Colonic mucosa (tissue), 4 donors: ENCODE measurements at regions not wholly inside any gene's neighbourhood (a gene's known extent, or its start where the extent isn't known, plus 50 kb on each side); places are given as distances from the start of the nearest gene placed in this dataset.

ENCODE experiments used
- DNase-seq: peaks from one replicate; pipeline ENCODE4 v3.0.0-alpha.2; 2020
- H3K27ac ChIP-seq: fragments of 200-600 bp; one replicate; pipeline ENCODE4 v1.8.0; 2021
- H3K27me3 ChIP-seq: fragments of 200-600 bp; one replicate; pipeline ENCODE4 v1.8.0; 2021
- H3K36me3 ChIP-seq: fragments of 200-600 bp; one replicate; pipeline ENCODE4 v1.8.0; 2021
- H3K4me1 ChIP-seq: fragments of 200-600 bp; one replicate; pipeline ENCODE4 v1.8.0; 2021; ENCODE audit warnings: mild to moderate bottlenecking
- H3K4me3 ChIP-seq: fragments of 200-600 bp; one replicate; pipeline ENCODE4 v1.8.0; 2021
- H3K9ac ChIP-seq, 2 donors: one replicate each; pipeline ENCODE4 v1.7.0; 2013; ENCODE audit warnings: control low read depth in 2 of 2, low read depth in 2 of 2, low read length in 2 of 2
- H3K9me3 ChIP-seq: fragments of 200-600 bp; one replicate; pipeline ENCODE4 v1.8.0; 2021
- intact Hi-C: fragments of 100-400 bp; cut with DNase I; formaldehyde crosslinking; loops from one replicate; pipeline ENCODE4 v1.14.1; 2022
- TF ChIP-seq, protein P1 (sequence below): fragments of 200-600 bp; IDR thresholded peaks from one replicate; pipeline ENCODE4 v1.8.0; 2022; ENCODE audit warnings: antibody characterized with exemption, mild to moderate bottlenecking
- donor health status: healthy.
- donor health status: DM: no; HTN: no; CAD: no.
- donor health status: DM: no; HTN: no; CAD: no.

DNA sequence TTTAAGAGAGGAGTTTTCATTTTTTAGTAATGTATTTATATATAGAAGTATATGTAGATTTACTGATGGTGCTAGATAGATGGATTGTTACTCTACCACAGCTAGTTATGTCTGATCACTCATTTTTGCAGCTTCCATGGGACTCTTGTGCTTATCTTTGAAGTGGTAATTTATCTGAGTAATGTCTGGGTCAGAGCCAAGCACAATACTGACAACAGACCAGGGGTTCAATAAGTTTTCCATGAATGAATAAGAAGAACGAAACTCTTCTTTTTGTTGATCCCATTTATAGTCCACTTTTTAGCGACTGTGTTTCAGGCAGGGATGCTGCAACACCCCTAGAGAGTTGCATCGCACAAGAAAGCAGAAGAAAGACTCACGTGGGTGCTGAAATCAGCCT lies 935.2 kb downstream of the PLA2G4A start:
- no peaks in the 10 kb centered on the region for H3K27me3 ChIP-seq
- TF ChIP-seq, protein P1, sequence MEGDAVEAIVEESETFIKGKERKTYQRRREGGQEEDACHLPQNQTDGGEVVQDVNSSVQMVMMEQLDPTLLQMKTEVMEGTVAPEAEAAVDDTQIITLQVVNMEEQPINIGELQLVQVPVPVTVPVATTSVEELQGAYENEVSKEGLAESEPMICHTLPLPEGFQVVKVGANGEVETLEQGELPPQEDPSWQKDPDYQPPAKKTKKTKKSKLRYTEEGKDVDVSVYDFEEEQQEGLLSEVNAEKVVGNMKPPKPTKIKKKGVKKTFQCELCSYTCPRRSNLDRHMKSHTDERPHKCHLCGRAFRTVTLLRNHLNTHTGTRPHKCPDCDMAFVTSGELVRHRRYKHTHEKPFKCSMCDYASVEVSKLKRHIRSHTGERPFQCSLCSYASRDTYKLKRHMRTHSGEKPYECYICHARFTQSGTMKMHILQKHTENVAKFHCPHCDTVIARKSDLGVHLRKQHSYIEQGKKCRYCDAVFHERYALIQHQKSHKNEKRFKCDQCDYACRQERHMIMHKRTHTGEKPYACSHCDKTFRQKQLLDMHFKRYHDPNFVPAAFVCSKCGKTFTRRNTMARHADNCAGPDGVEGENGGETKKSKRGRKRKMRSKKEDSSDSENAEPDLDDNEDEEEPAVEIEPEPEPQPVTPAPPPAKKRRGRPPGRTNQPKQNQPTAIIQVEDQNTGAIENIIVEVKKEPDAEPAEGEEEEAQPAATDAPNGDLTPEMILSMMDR = no peak
- no peak for DNase-seq
- intact Hi-C loops = no loop called here
- no peak overlapping the region for H3K9ac ChIP-seq
- H3K4me3 ChIP-seq = no peak overlapping the region
- H3K27ac ChIP-seq = no peak overlapping the region
- no peaks in the 10 kb centered on the region for H3K4me1 ChIP-seq
- H3K36me3 ChIP-seq = no peaks in the 10 kb centered on the region
- H3K9me3 ChIP-seq = no peaks in the 10 kb centered on the region

GRCh38 chr1:187771396-187771795 lies 942.6 kb downstream of the PLA2G4A start:
- Histone ChIP-seq H3K36me3 (no peaks in the 10 kb centered on the region), H3K9ac (no peak overlapping the region), H3K27me3 (no peaks in the 10 kb centered on the region), H3K9me3 (no peaks in the 10 kb centered on the region), H3K4me3 (no peak overlapping the region), H3K27ac (no peak overlapping the region), H3K4me1 (no peaks in the 10 kb centered on the region)
- intact Hi-C loops = no loop called here
- TF ChIP-seq, protein P1 = no peak
- no peak for DNase-seq

- Histone ChIP-seq H3K4me1 (no peaks in the 10 kb centered on the region), H3K9ac (no peak overlapping the region), H3K36me3 (no peaks in the 10 kb centered on the region), H3K4me3 (no peak overlapping the region), H3K27me3 (no peaks in the 10 kb centered on the region), H3K27ac (no peak overlapping the region), H3K9me3 (no peaks in the 10 kb centered on the region)
- intact Hi-C loops = no loop called here
- no peak for DNase-seq
- TF ChIP-seq, protein P1 = no peak
These were observed 944.4 kb downstream of the PLA2G4A start for GRCh38 chr1:187773168-187773567.

GRCh38 chr1:187787736-187788135 lies 959.0 kb downstream of the PLA2G4A start:
- DNase-seq = no peak
- no peaks in the 10 kb centered on the region for H3K27me3 ChIP-seq
- TF ChIP-seq, protein P1 = no peak
- no peaks in the 10 kb centered on the region for H3K36me3 ChIP-seq
- intact Hi-C loops = no loop called here
- H3K9me3 ChIP-seq = no peaks in the 10 kb centered on the region
- no peak overlapping the region for H3K4me3 ChIP-seq
- no peak overlapping the region for H3K27ac ChIP-seq
- H3K9ac ChIP-seq = no peak overlapping the region
- H3K4me1 ChIP-seq = no peaks in the 10 kb centered on the region

DNA sequence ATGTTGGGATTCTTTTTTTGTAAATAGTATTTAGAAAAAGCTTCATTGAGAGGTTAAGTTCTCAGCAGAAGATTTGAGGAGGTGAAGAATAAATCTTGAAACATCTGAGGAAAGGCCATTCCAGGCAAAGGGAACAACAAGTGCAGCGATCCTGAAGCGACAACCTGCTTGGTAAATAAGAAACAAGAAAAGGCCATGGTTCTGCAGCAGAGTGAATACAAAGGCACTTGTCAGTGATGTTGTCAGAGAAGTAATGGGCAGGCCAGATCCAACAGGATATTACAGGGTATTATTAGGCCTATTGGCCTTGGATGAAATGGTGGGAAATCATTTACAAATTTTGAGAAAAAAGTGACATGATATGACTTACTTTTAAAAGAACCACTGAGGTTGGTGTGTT lies 960.0 kb downstream of the PLA2G4A start:
- no peaks in the 10 kb centered on the region for H3K9me3 ChIP-seq
- TF ChIP-seq, protein P1 = no peak
- no peaks in the 10 kb centered on the region for H3K27me3 ChIP-seq
- no peak overlapping the region for H3K27ac ChIP-seq
- no peak overlapping the region for H3K9ac ChIP-seq
- no peak overlapping the region for H3K4me3 ChIP-seq
- DNase-seq = no peak
- no peaks in the 10 kb centered on the region for H3K36me3 ChIP-seq
- intact Hi-C loops = no loop called here
- H3K4me1 ChIP-seq = no peaks in the 10 kb centered on the region

DNA sequence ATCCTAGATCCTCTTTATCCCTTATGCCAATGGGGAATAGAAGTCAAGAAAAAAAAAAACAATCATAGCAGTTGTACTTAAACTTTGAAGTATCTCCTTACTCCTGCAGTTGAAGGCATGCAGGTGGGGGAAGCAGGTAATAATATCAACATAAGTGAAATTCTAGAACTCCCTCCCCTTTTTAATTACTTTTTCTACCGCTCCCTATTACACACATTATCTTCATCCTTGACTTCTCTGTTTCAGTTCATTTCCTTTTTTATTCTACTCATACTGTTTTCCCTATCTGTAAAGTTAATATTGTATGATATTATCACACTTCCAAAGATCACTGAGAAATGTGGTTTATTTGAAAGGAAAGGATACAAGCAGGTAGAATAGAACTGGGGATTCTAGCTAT lies 962.0 kb downstream of the PLA2G4A start:
- DNase-seq = no peak
- H3K9me3 ChIP-seq = no peaks in the 10 kb centered on the region
- intact Hi-C loops = no loop called here
- no peaks in the 10 kb centered on the region for H3K4me1 ChIP-seq
- no peaks in the 10 kb centered on the region for H3K27me3 ChIP-seq
- H3K9ac ChIP-seq = no peak overlapping the region
- H3K4me3 ChIP-seq = no peak overlapping the region
- TF ChIP-seq, protein P1 = no peak
- H3K36me3 ChIP-seq = no peaks in the 10 kb centered on the region
- no peak overlapping the region for H3K27ac ChIP-seq
